ENCODE measurements at regions not wholly inside any gene's neighbourhood (a gene's known extent, or its start where the extent isn't known, plus 50 kb on each side); places are given as distances from the start of the nearest gene placed in this dataset.

GRCh38 chr9:82295181-82295580 lies 306.6 kb downstream of the SPATA31D1 start:
- Histone ChIP-seq H3K27me3 (ENCODE audit: insufficient read depth in 3 of 3, low read length in 2 of 3) (no peaks in the 10 kb centered on the region), H3K27ac (peak overlapping the region; percentile 81), H3K4me1 (peaks cover 12% of the 10 kb centered on the region), H3K4me3 (no peak overlapping the region), H3K9me3 (peaks cover 3% of the 10 kb centered on the region), H3K36me3 (ENCODE audit: insufficient read depth in 1 of 2, low read depth in 1 of 2) (no peaks in the 10 kb centered on the region)
- ATAC-seq (peak; percentile 97 to 99 (median 98)), DNase-seq (peak; percentile 19 to 81)
- 31 to 40% (median 32%) methylated on average over 5 of the region's 5 CpGs for whole genome bisulfite sequencing, 3 donors
- intact Hi-C loops (cut with DNase I) = loop anchor here in 1 of 2 donors (2.0 kb wide), 1 partner anchor 38 kb away; no protein-coding TSS in a partner anchor
- no peak for TF ChIP-seq CTCF (IDR thresholded peaks at IDR 0.05)

GRCh38 chr9:82299870-82300269 lies 311.3 kb downstream of the SPATA31D1 start:
- Histone ChIP-seq H3K36me3 (ENCODE audit: insufficient read depth in 1 of 2, low read depth in 1 of 2) (no peaks in the 10 kb centered on the region), H3K27ac (no peak overlapping the region), H3K4me3 (no peak overlapping the region), H3K27me3 (ENCODE audit: insufficient read depth in 3 of 3, low read length in 2 of 3) (no peaks in the 10 kb centered on the region), H3K4me1 (peaks cover 8% of the 10 kb centered on the region), H3K9me3 (peaks cover 8% of the 10 kb centered on the region)
- intact Hi-C loops (cut with DNase I) = no loop called here
- ATAC-seq (no peak), DNase-seq (no peak)
- no peak for TF ChIP-seq CTCF (IDR thresholded peaks at IDR 0.05)

- intact Hi-C loops (cut with DNase I) = no loop called here
- no peak for TF ChIP-seq CTCF (IDR thresholded peaks at IDR 0.05)
- no peak for ATAC-seq
- H3K27ac ChIP-seq = no peak overlapping the region
- H3K27me3 ChIP-seq (ENCODE audit: insufficient read depth in 3 of 3, low read length in 2 of 3) = no peaks in the 10 kb centered on the region
- H3K4me3 ChIP-seq = no peak overlapping the region
- no peak for DNase-seq
- no peaks in the 10 kb centered on the region for H3K4me1 ChIP-seq
- 95 to 97% (median 96%) methylated on average over 5 of the region's 5 CpGs for WGBS, 3 donors
- H3K36me3 ChIP-seq (ENCODE audit: insufficient read depth in 1 of 2, low read depth in 1 of 2) = no peaks in the 10 kb centered on the region
- peaks cover 8% of the 10 kb centered on the region for H3K9me3 ChIP-seq
Observed at GRCh38 chr9:82302968-82303655, 314.5 kb downstream of the SPATA31D1 start.

- H3K27ac ChIP-seq = no peak overlapping the region
- intact Hi-C loops (cut with DNase I) = no loop called here
- no peaks in the 10 kb centered on the region for H3K36me3 ChIP-seq (ENCODE audit: insufficient read depth in 1 of 2, low read depth in 1 of 2)
- no peak overlapping the region for H3K4me3 ChIP-seq
- no peak for DNase-seq
- H3K27me3 ChIP-seq (ENCODE audit: insufficient read depth in 3 of 3, low read length in 2 of 3) = no peaks in the 10 kb centered on the region
- WGBS, 3 donors = 69 to 87% (median 75%) methylated on average over 3 of the region's 3 CpGs
- no peaks in the 10 kb centered on the region for H3K4me1 ChIP-seq
- ATAC-seq = no peak
- H3K9me3 ChIP-seq = no peaks in the 10 kb centered on the region
- no peak for TF ChIP-seq CTCF (IDR thresholded peaks at IDR 0.05)
Observed at GRCh38 chr9:82308836-82309235, 320.3 kb downstream of the SPATA31D1 start.

GRCh38 chr9:82313697-82314096 lies 325.1 kb downstream of the SPATA31D1 start:
- H3K27ac ChIP-seq = no peak overlapping the region
- TF ChIP-seq CTCF (IDR thresholded peaks at IDR 0.05) = no peak
- intact Hi-C loops (cut with DNase I) = no loop called here
- no peak for ATAC-seq
- H3K36me3 ChIP-seq (ENCODE audit: insufficient read depth in 1 of 2, low read depth in 1 of 2) = no peaks in the 10 kb centered on the region
- no peaks in the 10 kb centered on the region for H3K4me1 ChIP-seq
- WGBS, 3 donors = 97 to 100% (median 100%) methylated on average over 2 of the region's 2 CpGs
- H3K9me3 ChIP-seq = no peaks in the 10 kb centered on the region
- no peaks in the 10 kb centered on the region for H3K27me3 ChIP-seq (ENCODE audit: insufficient read depth in 3 of 3, low read length in 2 of 3)
- H3K4me3 ChIP-seq = no peak overlapping the region
- no peak for DNase-seq

Data from psoas muscle (tissue), 7 donors.